H54 (cell line): ENCODE measurements at regions not wholly inside any gene's neighbourhood (a gene's known extent, or its start where the extent isn't known, plus 50 kb on each side); places are given as distances from the start of the nearest gene placed in this dataset.
"Not testable (repeated sequence)": the region's sequence is repeated elsewhere in the genome, so short reads cannot be mapped to it uniquely, and the experiment has no call there.

Experiments used
- DNase-seq: peaks from one replicate; pipeline ENCODE4 v3.0.0; 2011; ENCODE audit warnings: low spot score, mixed read lengths; ENCODE audit not compliant: insufficient read length
- FAIRE-seq: peaks from 3 replicates; lab custom pipeline; 2011; peaks lifted over from hg19 to GRCh38; lab: Jason Lieb, UNC
- POLR2A ChIP-seq: IDR thresholded peaks from 2 replicates; pipeline ENCODE4 v1.6.1; 2011; ENCODE audit warnings: low read depth, mild to moderate bottlenecking, low read length

DNA sequence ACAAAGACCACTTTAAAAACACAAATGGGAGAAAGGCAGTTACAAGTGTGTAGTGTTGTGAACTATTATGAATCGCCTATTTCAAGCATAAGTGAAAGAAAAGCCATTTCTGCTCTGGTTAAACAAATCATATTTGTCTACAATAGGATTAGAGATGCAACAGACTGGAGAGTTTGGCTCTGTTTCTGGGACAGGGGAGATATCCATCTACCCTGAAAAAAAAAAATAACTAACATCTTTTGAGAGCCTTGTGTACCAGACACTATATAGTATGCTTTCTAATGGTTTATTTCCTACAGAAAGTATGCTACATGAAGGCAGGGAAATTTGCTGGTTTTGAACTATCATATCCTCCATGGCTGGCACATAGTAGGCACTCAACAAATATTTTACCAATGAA is 106.7 kb upstream of the FHIT start:
- TF ChIP-seq POLR2A, result no peak
- no peak for FAIRE-seq
- DNase-seq, result no peak

DNA sequence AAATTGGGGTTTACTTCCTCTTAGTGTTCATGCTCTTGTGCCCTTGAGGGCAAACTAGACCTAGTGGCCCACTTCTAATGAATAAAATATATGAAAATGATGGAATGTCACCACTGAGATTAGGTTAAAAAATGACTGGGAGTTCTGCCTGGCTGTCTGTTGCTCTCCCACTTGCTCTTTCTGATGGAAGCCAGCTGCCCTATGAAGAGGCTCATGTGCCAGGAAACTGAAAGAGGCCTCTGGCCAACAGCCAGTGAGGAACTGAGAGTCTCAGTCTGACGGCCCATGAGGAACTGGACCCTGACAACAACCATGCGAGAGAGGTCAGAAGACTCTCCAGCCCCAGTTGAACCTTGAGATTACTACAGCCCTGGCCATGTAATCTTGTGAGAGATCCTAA is 107.1 kb upstream of the FHIT start:
- DNase-seq, result no peak
- FAIRE-seq, result no peak
- TF ChIP-seq POLR2A, result no peak

DNA sequence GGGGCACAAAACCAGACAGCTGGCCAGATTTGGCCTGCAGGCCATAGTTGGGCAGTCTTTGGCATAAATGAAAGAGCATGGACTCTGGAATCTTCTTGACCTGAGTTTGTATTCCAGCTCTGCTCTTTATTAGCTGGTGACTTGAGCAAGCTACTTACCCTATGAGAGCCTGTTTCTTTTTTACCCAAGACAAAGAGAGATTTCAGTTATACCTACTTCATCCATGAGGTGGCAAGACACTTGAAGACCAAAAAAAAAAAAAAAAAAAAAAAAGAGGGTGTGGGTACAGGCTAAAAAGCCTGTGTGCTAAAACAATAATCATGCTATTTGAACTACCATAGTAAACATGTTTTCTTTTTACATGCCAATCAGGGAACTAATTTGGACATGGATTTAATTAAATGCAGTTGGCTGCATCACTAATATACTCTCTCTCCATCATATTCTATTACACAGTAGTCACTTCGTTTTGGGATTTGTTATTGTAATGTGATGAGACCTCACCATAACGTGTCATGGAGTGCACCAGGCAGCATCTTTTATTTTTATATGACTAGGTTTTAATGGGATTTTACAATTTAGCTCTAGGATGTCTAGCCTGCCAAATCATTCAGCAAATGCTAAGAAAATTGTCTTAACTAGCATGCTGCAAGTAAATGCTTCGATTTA is 109.2 kb upstream of the FHIT start:
- TF ChIP-seq POLR2A, result no peak
- FAIRE-seq, result no peak
- no peak for DNase-seq

- FAIRE-seq, result no peak
- no peak for TF ChIP-seq POLR2A
- no peak for DNase-seq
These were observed 118.4 kb upstream of the FHIT start for GRCh38 chr3:61369678-61370077.

GRCh38 chr3:61371123-61371522 is 119.9 kb upstream of the FHIT start:
- no peak for TF ChIP-seq POLR2A
- FAIRE-seq (no peak), DNase-seq (no peak)

GRCh38 chr3:61372723-61373122 is 121.5 kb upstream of the FHIT start:
- no peak for TF ChIP-seq POLR2A
- no peak for DNase-seq
- no peak for FAIRE-seq

DNA sequence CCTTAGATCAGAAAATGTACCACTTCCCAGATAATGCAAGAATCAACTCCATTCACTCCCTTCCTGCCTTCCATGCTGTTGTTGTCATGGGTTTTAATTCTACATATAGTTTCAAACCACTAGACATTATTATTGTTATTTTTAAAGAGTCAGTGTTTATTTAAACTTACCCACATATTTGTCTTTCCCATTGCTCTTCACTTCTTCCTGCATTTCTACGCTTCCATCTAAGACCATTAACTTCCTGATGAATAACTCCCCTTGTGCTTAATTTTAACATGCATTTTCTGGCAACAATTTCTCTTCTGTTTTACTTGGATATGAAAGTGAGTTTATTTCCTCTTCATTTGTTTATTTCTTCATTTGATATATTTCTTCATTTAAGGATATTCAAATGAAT is 127.1 kb upstream of the FHIT start:
- TF ChIP-seq POLR2A, result no peak
- DNase-seq, result no peak
- no peak for FAIRE-seq

- TF ChIP-seq POLR2A, result no peak
- peak; percentile 29 for DNase-seq
- FAIRE-seq, result peak; percentile 97
These were observed 130.6 kb upstream of the FHIT start for GRCh38 chr3:61381745-61382392.

- DNase-seq (no peak), FAIRE-seq (no peak)
- no peak for TF ChIP-seq POLR2A
These were observed 136.6 kb upstream of the FHIT start for GRCh38 chr3:61387817-61388216.

DNA sequence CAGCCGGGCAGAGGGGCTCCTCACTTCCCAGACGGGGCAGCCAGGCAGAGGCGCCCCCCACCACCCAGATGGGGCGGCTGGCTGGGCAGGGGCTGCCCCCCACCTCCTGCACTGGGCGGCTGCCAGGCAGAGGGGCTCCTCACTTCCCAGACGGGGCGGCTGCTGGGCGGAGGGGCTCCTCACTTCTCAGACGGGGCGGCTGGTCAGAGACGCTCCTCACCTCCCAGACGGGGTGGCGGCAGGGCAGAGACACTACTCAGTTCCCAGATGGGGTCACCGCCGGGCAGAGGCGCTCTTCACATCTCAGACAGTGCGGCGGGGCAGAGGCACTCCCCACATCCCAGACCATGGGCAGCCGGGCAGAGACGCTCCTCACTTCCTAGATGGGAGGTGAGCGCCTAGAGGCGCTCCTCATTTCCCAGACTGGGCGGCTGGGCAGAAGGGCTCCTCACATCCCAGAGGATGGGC is 142.3 kb upstream of the FHIT start:
- FAIRE-seq, DNase-seq: not testable (repeated sequence)

DNA sequence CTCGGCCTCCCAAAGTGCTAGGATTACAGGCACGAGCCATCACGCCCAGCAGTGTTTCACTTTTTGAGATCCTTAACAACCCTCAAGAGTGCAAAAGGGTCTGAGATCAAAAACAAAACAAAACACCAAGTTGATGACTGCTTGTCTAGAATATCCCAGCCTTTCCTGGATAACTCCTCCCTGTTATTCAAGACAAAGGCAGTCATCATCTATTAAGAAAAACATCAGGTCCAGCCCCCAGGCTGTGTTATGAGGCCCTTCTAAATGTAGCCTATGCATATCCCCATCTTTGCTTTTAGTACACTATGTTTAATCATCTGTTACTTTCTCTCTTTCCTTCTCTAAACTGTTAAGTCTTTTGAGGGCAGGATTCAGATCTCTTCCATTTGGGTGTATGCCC is 150.1 kb upstream of the FHIT start:
- FAIRE-seq, result no peak

DNA sequence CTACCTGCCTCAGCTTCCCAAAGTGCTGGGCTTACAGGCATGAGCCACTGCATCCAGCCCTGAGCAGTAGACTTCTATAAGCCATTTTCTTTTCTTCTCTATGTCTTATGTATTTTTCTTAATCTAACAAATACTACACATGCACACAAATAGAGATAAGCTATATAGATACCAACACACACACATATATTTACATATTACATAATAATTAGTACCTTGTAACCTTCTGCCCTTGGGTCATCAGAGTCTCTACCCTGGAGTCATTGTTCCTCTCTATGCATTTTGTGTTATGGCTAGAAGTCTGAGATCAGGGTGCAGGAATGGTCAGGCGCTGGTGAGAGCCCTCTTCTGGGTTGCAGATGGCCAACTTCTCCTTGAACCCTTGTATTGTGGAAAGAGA is 154.0 kb upstream of the PTPRG start:
- no peak for DNase-seq
- no peak for FAIRE-seq
- no peak for TF ChIP-seq POLR2A

More for the DNA sequence above, 150.1 kb upstream of the FHIT start:
- no peak for DNase-seq
- TF ChIP-seq POLR2A, result no peak

DNA sequence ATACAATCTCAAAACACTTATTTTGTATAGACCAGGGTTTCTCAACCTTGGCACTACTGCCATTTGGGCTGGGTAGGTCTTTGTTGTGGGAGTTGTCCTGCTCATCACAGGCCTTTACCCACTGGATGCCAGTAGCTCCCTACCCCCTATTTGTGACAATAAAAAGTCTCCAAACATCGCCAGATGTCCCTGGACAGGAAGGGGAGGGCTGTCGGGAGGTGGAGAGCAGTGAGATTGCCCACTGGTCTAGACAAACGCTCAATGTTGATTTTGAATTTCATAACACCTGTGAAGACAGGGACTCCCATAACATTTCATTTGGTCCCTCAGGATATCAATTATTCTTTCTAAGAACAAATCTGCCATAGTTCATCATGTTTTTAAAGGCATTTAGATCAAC is 151.7 kb upstream of the PTPRG start:
- TF ChIP-seq POLR2A, result no peak
- no peak for DNase-seq
- FAIRE-seq, result no peak

- FAIRE-seq, DNase-seq: not testable (repeated sequence)
These were observed 151.0 kb upstream of the PTPRG start for GRCh38 chr3:61410358-61410757.
